Caco-2 (cell line): ENCODE measurements at regions not wholly inside any gene's neighbourhood (a gene's known extent, or its start where the extent isn't known, plus 50 kb on each side); places are given as distances from the start of the nearest gene placed in this dataset.
"Not testable (repeated sequence)": the region's sequence is repeated elsewhere in the genome, so short reads cannot be mapped to it uniquely, and the experiment has no call there.

Source experiments
- BruUV-seq: library from RNA; stranded (reverse); fragments of 400-500 nt; replicated peaks from 2 replicates; lab custom pipeline; 2021; lab: Mats Ljungman, UMichigan
- CTCF ChIA-PET: fragments of 300-600 bp; sonication (Branson Sonifier 250); formaldehyde crosslinking; loops from one replicate; lab custom pipeline; 2022; ENCODE audit warnings: antibody characterized with exemption; lab: Charles Lee
- POLR2A ChIA-PET: fragments of 300-600 bp; sonication (Branson Sonifier 250); formaldehyde crosslinking; loops from one replicate; lab custom pipeline; 2022; ENCODE audit warnings: antibody characterized with exemption; lab: Charles Lee
- DNase-seq, 2 experiments: peaks; one replicate each; pipeline versions ENCODE4 v3.0.0 to v3.0.0-alpha.2; 2020 to 2022
- H3K27me3 ChIP-seq: replicated peaks from 2 replicates; pipeline ENCODE4 v1.6.0; 2011; ENCODE audit warnings: low read length; ENCODE audit not compliant: control insufficient read depth, insufficient read depth
- H3K36me3 ChIP-seq: 2 replicates; pipeline ENCODE4 v1.5.1; 2011; ENCODE audit warnings: low read length; ENCODE audit not compliant: control insufficient read depth, insufficient read depth
- H3K4me1 ChIP-seq: fragments of 250-450 bp; sonication (Bioruptor Pico); 2 replicates; pipeline ENCODE4 v1.5.1; 2020; ENCODE audit warnings: mild to moderate bottlenecking
- H3K4me3 ChIP-seq: 2 replicates; pipeline ENCODE4 v1.5.1; 2011; ENCODE audit warnings: low read depth, mild to moderate bottlenecking, control low read depth, low read length
- H3K9me3 ChIP-seq: fragments of 250-450 bp; sonication (Bioruptor Pico); 2 replicates; pipeline ENCODE4 v1.5.1; 2020; ENCODE audit warnings: mild to moderate bottlenecking, moderate library complexity
- H3K27ac Mint-ChIP-seq: one replicate; pipeline ENCODE4 v1.8.0; 2022; ENCODE audit warnings: mixed read lengths; ENCODE audit not compliant: unreplicated experiment
- H3K27me3 Mint-ChIP-seq: one replicate; pipeline ENCODE4 v1.8.0; 2022; ENCODE audit warnings: mixed read lengths; ENCODE audit not compliant: insufficient read depth, unreplicated experiment
- H3K36me3 Mint-ChIP-seq: one replicate; pipeline ENCODE4 v1.8.0; 2022; ENCODE audit warnings: mild to moderate bottlenecking, mixed read lengths; ENCODE audit not compliant: insufficient read depth, unreplicated experiment
- H3K4me1 Mint-ChIP-seq: one replicate; pipeline ENCODE4 v1.8.0; 2022; ENCODE audit warnings: low read depth, mixed read lengths; ENCODE audit not compliant: unreplicated experiment
- H3K4me3 Mint-ChIP-seq: one replicate; pipeline ENCODE4 v1.8.0; 2022; ENCODE audit warnings: mild to moderate bottlenecking, moderate library complexity, mixed read lengths; ENCODE audit not compliant: unreplicated experiment
- H3K9me3 Mint-ChIP-seq: one replicate; pipeline ENCODE4 v1.8.0; 2022; ENCODE audit warnings: mixed read lengths; ENCODE audit not compliant: unreplicated experiment
- CTCF ChIP-seq, 2 experiments: fragments of 200-600 bp in 1 of 2; IDR thresholded peaks; 1 replicate in 1 of 2; 2 replicates in 1 of 2; pipeline versions ENCODE4 v1.5.1 to v1.8.0; 2011 to 2022; ENCODE audit warnings: antibody characterized with exemption in 1 of 2, control low read depth in 1 of 2, inconsistent platforms in 1 of 2, low read depth in 1 of 2, low read length in 1 of 2, mild to moderate bottlenecking in 1 of 2, moderate library complexity in 1 of 2; ENCODE audit not compliant: insufficient read depth in 1 of 2, severe bottlenecking in 1 of 2, unreplicated experiment in 1 of 2
- intact Hi-C: fragments of 100-400 bp; cut with micrococcal nuclease; formaldehyde crosslinking; loops from one replicate; pipeline ENCODE4 v1.10.0; 2022; ENCODE audit not compliant: unreplicated experiment

- no peak overlapping the region for H3K27ac Mint-ChIP-seq
- ChIA-PET POLR2A (no interaction called here), CTCF (no interaction called here)
- TF ChIP-seq CTCF (IDR thresholded peaks at IDR 0.05; ENCODE audit: insufficient read depth in 1 of 2, low read depth in 1 of 2, low read length in 1 of 2, severe bottlenecking in 1 of 2, unreplicated experiment in 1 of 2) = no peak
- H3K4me3 Mint-ChIP-seq = no peak overlapping the region
- no TSS peak for BruUV-seq
- Histone ChIP-seq H3K36me3 (no peaks in the 10 kb centered on the region), H3K4me3 (no peak overlapping the region), H3K4me1 (peaks cover 14% of the 10 kb centered on the region), H3K9me3 (no peaks in the 10 kb centered on the region), H3K27me3 (no peaks in the 10 kb centered on the region)
- no peaks in the 10 kb centered on the region for H3K27me3 Mint-ChIP-seq
- no peaks in the 10 kb centered on the region for H3K36me3 Mint-ChIP-seq
- DNase-seq = no peak
- intact Hi-C loops = loop anchor here (5.0 kb wide), 1 partner anchor 310 kb away; no protein-coding TSS in a partner anchor
- H3K9me3 Mint-ChIP-seq = peaks cover 13% of the 10 kb centered on the region
- peaks cover 19% of the 10 kb centered on the region for H3K4me1 Mint-ChIP-seq
These were observed 186.9 kb downstream of the ALX1 start for GRCh38 chr12:85466890-85467289.

- ChIA-PET CTCF (interaction anchor here (1.0 to 1.3 kb wide), 4 partner anchors 43 to 404 kb away, joined by 3 to 8 read pairs (median 5); no protein-coding TSS in a partner anchor), POLR2A (no interaction called here)
- H3K27me3 ChIP-seq = no peaks in the 10 kb centered on the region
- peak overlapping the region; percentile 76 for H3K4me3 Mint-ChIP-seq
- H3K4me1 Mint-ChIP-seq = peaks cover 19% of the 10 kb centered on the region
- BruUV-seq = no TSS peak
- peak overlapping the region; percentile 36 for H3K27ac Mint-ChIP-seq
- peak; percentile 48 to 55 for DNase-seq
- H3K27me3 Mint-ChIP-seq = no peaks in the 10 kb centered on the region
- intact Hi-C loops = loop anchor here (1.0 to 5.0 kb wide), 9 partner anchors 30 to 452 kb away; no protein-coding TSS in a partner anchor
- H3K9me3 Mint-ChIP-seq = peaks cover 18% of the 10 kb centered on the region
- peaks cover 14% of the 10 kb centered on the region for H3K4me1 ChIP-seq
- H3K36me3 Mint-ChIP-seq = no peaks in the 10 kb centered on the region
- peak; percentile 73 to 80 for TF ChIP-seq CTCF (IDR thresholded peaks at IDR 0.05; ENCODE audit: insufficient read depth in 1 of 2, low read depth in 1 of 2, low read length in 1 of 2, severe bottlenecking in 1 of 2, unreplicated experiment in 1 of 2)
- peak overlapping the region; percentile 11 for H3K4me3 ChIP-seq
- H3K9me3 ChIP-seq = no peaks in the 10 kb centered on the region
- no peaks in the 10 kb centered on the region for H3K36me3 ChIP-seq
These were observed 188.5 kb downstream of the ALX1 start for GRCh38 chr12:85468356-85469157.

- H3K27me3 ChIP-seq, H3K27me3 Mint-ChIP-seq, H3K9me3 ChIP-seq, BruUV-seq, H3K36me3 ChIP-seq, H3K36me3 Mint-ChIP-seq, POLR2A ChIA-PET: not testable (repeated sequence)
- Histone ChIP-seq H3K4me3 (peak overlapping the region; percentile 11), H3K4me1 (peaks cover 14% of the 10 kb centered on the region)
- peak; percentile 37 to 65 for DNase-seq
- H3K27ac Mint-ChIP-seq = peak overlapping the region; percentile 36
- intact Hi-C loops = loop anchor here (1.0 to 5.0 kb wide), 4 partner anchors 44 to 403 kb away; no protein-coding TSS in a partner anchor
- H3K9me3 Mint-ChIP-seq = peaks cover 18% of the 10 kb centered on the region
- CTCF ChIA-PET = interaction anchor here (1.0 to 1.3 kb wide), 5 partner anchors 44 to 403 kb away, joined by 3 to 8 read pairs (median 4); no protein-coding TSS in a partner anchor
- peaks cover 19% of the 10 kb centered on the region for H3K4me1 Mint-ChIP-seq
- H3K4me3 Mint-ChIP-seq = peak overlapping the region; percentile 76
These were observed 189.4 kb downstream of the ALX1 start for GRCh38 chr12:85469158-85470086.

GRCh38 chr12:85475277-85475676 is 195.3 kb downstream of the ALX1 start:
- H3K9me3 ChIP-seq, H3K27ac Mint-ChIP-seq, H3K36me3 Mint-ChIP-seq, BruUV-seq, POLR2A ChIA-PET, H3K4me1 ChIP-seq, H3K4me1 Mint-ChIP-seq, DNase-seq, H3K27me3 ChIP-seq, intact Hi-C loops, H3K4me3 Mint-ChIP-seq, H3K36me3 ChIP-seq, H3K4me3 ChIP-seq, H3K27me3 Mint-ChIP-seq, CTCF ChIA-PET: not testable (repeated sequence)
- peaks cover 15% of the 10 kb centered on the region for H3K9me3 Mint-ChIP-seq
